ENCODE measurements at regions not wholly inside any gene's neighbourhood (a gene's known extent, or its start where the extent isn't known, plus 50 kb on each side); places are given as distances from the start of the nearest gene placed in this dataset.

DNA sequence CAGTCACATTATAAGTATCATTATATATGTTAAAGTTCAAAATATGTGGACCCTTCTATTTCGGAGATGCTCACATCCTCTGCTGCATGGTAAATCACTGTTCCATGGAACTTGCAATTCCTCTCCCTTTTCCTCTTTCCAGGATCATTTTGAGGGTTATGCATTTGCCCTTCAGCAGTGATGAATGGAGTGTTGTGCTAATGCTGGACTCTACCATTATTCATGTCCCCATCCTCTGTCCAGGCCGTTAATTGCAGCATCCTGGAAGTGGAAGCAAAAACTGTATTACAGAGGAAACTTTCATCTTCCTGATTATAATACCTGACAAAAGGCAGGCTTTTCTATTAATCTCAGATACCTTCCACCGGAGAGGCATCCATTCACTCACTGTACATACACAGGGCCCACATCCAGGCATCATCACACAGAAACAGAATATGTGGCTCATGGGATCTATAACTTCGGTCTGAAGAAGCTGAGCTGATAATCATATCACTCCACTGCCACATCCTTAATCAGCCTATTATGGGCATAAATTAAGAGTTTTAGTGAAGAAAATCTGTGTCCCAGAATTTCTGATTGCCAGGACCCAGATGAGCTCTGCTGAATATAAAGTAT lies 65.0 kb upstream of the ACO1 start:
- TF ChIP-seq CTCF (conservative IDR thresholded peaks at IDR 0.05): no peak
- TF ChIP-seq ZFX (IDR thresholded peaks at IDR 0.05): no peak

Measured in C4-2B (cell line).